ENCODE measurements at regions not wholly inside any gene's neighbourhood (a gene's known extent, or its start where the extent isn't known, plus 50 kb on each side); places are given as distances from the start of the nearest gene placed in this dataset.

DNA sequence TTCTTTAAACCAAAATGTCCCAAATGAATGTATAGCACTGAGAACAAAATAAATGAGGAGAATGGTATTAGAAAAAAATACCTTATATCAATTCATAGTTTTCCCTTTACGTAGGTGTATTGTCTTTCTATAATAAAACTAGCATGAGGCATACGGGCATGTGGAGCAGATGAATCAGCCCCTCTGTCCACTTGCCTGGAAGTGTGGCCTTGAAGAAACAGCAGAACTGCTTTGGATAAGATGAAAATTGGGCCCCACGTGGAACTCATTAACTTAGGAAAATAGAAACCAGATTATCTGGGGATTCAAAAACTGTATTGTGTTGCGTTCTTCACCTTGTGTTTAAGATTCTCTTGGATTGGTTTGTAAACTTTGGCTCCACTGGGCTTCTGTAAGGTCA lies 356.8 kb upstream of the B3GALT2 start:
- TF ChIP-seq CTCF (conservative IDR thresholded peaks at IDR 0.05; ENCODE audit: low read length) (no peak), EZH2phosphoT487 (IDR thresholded peaks at IDR 0.05; ENCODE audit: borderline replicate concordance, low read depth, low read length) (no peak)
